ENCODE measurements at regions not wholly inside any gene's neighbourhood (a gene's known extent, or its start where the extent isn't known, plus 50 kb on each side); places are given as distances from the start of the nearest gene placed in this dataset.

DNA sequence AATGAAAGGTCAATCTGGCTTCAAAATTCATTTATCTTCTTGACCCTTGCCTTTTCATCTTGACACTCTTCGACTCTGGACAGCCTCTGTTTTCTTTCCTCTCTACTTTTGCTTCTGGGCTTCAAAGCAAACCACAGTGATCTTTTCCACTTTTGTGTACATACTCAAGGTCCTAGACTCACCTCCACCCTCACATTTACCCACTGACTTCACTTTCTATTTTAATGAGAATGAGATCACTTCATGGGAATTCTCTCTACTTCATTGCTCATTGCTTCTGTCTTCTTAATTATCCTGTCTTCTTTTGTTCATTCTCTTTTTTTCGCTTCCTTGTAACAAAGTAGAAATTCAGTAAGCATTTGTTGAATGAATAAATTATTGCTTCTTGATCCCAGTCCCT is 330.1 kb upstream of the HAND2 start:
- no peaks in the 10 kb centered on the region for H3K36me3 ChIP-seq (ENCODE audit: control insufficient read depth, low read length)
- H3K9me2 ChIP-seq (replicated peaks; ENCODE audit: control insufficient read depth, low read length) = no peaks in the 10 kb centered on the region
- no peaks in the 10 kb centered on the region for H4K20me1 ChIP-seq (ENCODE audit: control insufficient read depth, insufficient read depth, low read depth, low read length)
- no peak overlapping the region for H3K27ac ChIP-seq (ENCODE audit: low read depth, low read length)
- no peaks in the 10 kb centered on the region for H3K27me3 ChIP-seq (ENCODE audit: control insufficient read depth, low read length)
- H3K4me3 ChIP-seq (ENCODE audit: low read length) = no peak overlapping the region
- no peaks in the 10 kb centered on the region for H3K4me1 ChIP-seq (ENCODE audit: control insufficient read depth, low read length)
- no peaks in the 10 kb centered on the region for H3K79me2 ChIP-seq (ENCODE audit: control insufficient read depth, low read length)
- TF ChIP-seq EZH2phosphoT487 (IDR thresholded peaks at IDR 0.05; ENCODE audit: borderline replicate concordance, low read length) = no peak
- TF ChIP-seq, protein P1, sequence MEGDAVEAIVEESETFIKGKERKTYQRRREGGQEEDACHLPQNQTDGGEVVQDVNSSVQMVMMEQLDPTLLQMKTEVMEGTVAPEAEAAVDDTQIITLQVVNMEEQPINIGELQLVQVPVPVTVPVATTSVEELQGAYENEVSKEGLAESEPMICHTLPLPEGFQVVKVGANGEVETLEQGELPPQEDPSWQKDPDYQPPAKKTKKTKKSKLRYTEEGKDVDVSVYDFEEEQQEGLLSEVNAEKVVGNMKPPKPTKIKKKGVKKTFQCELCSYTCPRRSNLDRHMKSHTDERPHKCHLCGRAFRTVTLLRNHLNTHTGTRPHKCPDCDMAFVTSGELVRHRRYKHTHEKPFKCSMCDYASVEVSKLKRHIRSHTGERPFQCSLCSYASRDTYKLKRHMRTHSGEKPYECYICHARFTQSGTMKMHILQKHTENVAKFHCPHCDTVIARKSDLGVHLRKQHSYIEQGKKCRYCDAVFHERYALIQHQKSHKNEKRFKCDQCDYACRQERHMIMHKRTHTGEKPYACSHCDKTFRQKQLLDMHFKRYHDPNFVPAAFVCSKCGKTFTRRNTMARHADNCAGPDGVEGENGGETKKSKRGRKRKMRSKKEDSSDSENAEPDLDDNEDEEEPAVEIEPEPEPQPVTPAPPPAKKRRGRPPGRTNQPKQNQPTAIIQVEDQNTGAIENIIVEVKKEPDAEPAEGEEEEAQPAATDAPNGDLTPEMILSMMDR (IDR thresholded peaks at IDR 0.05; ENCODE audit: low read depth, low read length, poor library complexity, severe bottlenecking) = no peak
- H3K4me2 ChIP-seq (ENCODE audit: low read length) = no peak overlapping the region
- H3K9me3 ChIP-seq (ENCODE audit: control insufficient read depth, insufficient read depth, low read length) = no peaks in the 10 kb centered on the region
- no peaks in the 10 kb centered on the region for H3F3A ChIP-seq (ENCODE audit: control insufficient read depth, insufficient read depth)

- no peaks in the 10 kb centered on the region for H3K9me2 ChIP-seq (replicated peaks; ENCODE audit: control insufficient read depth, low read length)
- no peaks in the 10 kb centered on the region for H3K4me1 ChIP-seq (ENCODE audit: control insufficient read depth, low read length)
- H3K36me3 ChIP-seq (ENCODE audit: control insufficient read depth, low read length) = no peaks in the 10 kb centered on the region
- H4K20me1 ChIP-seq (ENCODE audit: control insufficient read depth, insufficient read depth, low read depth, low read length) = no peaks in the 10 kb centered on the region
- H3K27ac ChIP-seq (ENCODE audit: low read depth, low read length) = no peak overlapping the region
- no peaks in the 10 kb centered on the region for H3K79me2 ChIP-seq (ENCODE audit: control insufficient read depth, low read length)
- H3K4me2 ChIP-seq (ENCODE audit: low read length) = no peak overlapping the region
- no peaks in the 10 kb centered on the region for H3K27me3 ChIP-seq (ENCODE audit: control insufficient read depth, low read length)
- no peaks in the 10 kb centered on the region for H3F3A ChIP-seq (ENCODE audit: control insufficient read depth, insufficient read depth)
- H3K4me3 ChIP-seq (ENCODE audit: low read length) = no peak overlapping the region
- no peaks in the 10 kb centered on the region for H3K9me3 ChIP-seq (ENCODE audit: control insufficient read depth, insufficient read depth, low read length)
- no peak for TF ChIP-seq EZH2phosphoT487 (IDR thresholded peaks at IDR 0.05; ENCODE audit: borderline replicate concordance, low read length)
- TF ChIP-seq, protein P1 (IDR thresholded peaks at IDR 0.05; ENCODE audit: low read depth, low read length, poor library complexity, severe bottlenecking) = no peak
These were observed 329.2 kb upstream of the HAND2 start for GRCh38 chr4:173859091-173859713.

DNA sequence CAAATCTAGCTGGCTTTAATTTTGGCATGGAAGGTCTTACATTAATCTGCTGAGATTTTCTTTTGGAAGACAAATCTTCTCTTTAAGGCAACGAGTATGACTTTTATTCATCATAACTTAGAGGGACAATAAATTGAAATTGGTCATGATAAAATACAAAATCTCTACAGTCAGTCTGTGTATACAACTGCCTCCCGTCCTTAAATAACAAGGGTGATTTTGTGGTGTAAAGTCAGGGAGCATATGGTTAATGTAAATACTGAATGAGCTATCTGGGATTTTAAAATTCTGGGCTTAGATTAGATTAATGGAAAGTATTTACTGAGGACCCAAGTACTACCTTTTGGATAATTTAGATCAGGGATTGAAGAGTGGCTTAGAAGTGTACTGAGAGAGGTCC is 328.4 kb upstream of the HAND2 start:
- H3K9me2 ChIP-seq (replicated peaks; ENCODE audit: control insufficient read depth, low read length) = no peaks in the 10 kb centered on the region
- no peaks in the 10 kb centered on the region for H4K20me1 ChIP-seq (ENCODE audit: control insufficient read depth, insufficient read depth, low read depth, low read length)
- no peak overlapping the region for H3K4me2 ChIP-seq (ENCODE audit: low read length)
- H3K79me2 ChIP-seq (ENCODE audit: control insufficient read depth, low read length) = no peaks in the 10 kb centered on the region
- no peak for TF ChIP-seq EZH2phosphoT487 (IDR thresholded peaks at IDR 0.05; ENCODE audit: borderline replicate concordance, low read length)
- TF ChIP-seq, protein P1 (IDR thresholded peaks at IDR 0.05; ENCODE audit: low read depth, low read length, poor library complexity, severe bottlenecking) = no peak
- H3K36me3 ChIP-seq (ENCODE audit: control insufficient read depth, low read length) = no peaks in the 10 kb centered on the region
- H3K27ac ChIP-seq (ENCODE audit: low read depth, low read length) = no peak overlapping the region
- no peaks in the 10 kb centered on the region for H3K27me3 ChIP-seq (ENCODE audit: control insufficient read depth, low read length)
- no peaks in the 10 kb centered on the region for H3F3A ChIP-seq (ENCODE audit: control insufficient read depth, insufficient read depth)
- H3K4me1 ChIP-seq (ENCODE audit: control insufficient read depth, low read length) = no peaks in the 10 kb centered on the region
- H3K9me3 ChIP-seq (ENCODE audit: control insufficient read depth, insufficient read depth, low read length) = no peaks in the 10 kb centered on the region
- no peak overlapping the region for H3K4me3 ChIP-seq (ENCODE audit: low read length)
